Neural progenitor cell (in vitro differentiated cells): ENCODE measurements at regions not wholly inside any gene's neighbourhood (a gene's known extent, or its start where the extent isn't known, plus 50 kb on each side); places are given as distances from the start of the nearest gene placed in this dataset.

Source experiments
- CTCF ChIP-seq: fragments of 200-600 bp; sonication (generic); IDR thresholded peaks from 2 replicates; pipeline ENCODE4 v1.5.1; 2017; ENCODE audit warnings: antibody characterized with exemption, mild to moderate bottlenecking
- EZH2 ChIP-seq: fragments of 200-600 bp; sonication (generic); IDR thresholded peaks from 2 replicates; pipeline ENCODE4 v1.6.1; 2017; ENCODE audit warnings: antibody characterized with exemption, mild to moderate bottlenecking, moderate library complexity
- EZH2phosphoT487 ChIP-seq: fragments of 200-600 bp; sonication (generic); IDR thresholded peaks from 2 replicates; pipeline ENCODE4 v1.6.1; 2017; ENCODE audit warnings: antibody characterized with exemption

- no peak for TF ChIP-seq CTCF
- no peak for TF ChIP-seq EZH2
- TF ChIP-seq EZH2phosphoT487: no peak
Measured at GRCh38 chr4:183588691-183589090, 70.3 kb downstream of the RWDD4 start.
